ENCODE measurements at regions not wholly inside any gene's neighbourhood (a gene's known extent, or its start where the extent isn't known, plus 50 kb on each side); places are given as distances from the start of the nearest gene placed in this dataset.
A peak's percentile ranks its signal among the peaks of the same experiment; 100 is the strongest.
"Not testable (repeated sequence)": the region's sequence is repeated elsewhere in the genome, so short reads cannot be mapped to it uniquely, and the experiment has no call there.

DNA sequence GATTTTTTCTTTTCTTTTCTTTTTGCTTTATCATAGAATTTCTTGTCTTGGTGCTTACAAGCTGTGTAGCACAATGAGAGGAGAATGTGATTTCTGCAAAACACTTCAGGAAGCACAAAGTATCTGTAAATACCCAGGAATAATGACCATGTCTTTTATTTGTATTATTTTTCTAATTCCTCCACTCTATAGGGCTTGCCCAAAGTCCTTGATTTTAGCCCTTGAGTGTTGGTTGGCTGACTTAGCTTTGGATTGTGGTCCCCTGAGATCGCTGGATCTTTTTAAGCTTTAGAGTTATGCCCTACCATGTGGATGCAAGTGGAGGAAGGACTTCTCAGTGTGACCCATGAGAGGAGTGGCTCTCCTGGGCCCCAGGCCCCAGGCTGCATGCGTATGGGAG, 52.2 kb downstream of the HOXC4 start:
- H3K4me3 ChIP-seq (ENCODE audit: insufficient read depth, low read depth, low read length); H3K36me3 ChIP-seq (replicated peaks; ENCODE audit: control insufficient read depth, insufficient read depth, low read length); DNase-seq: not testable (repeated sequence)
- peaks cover 51% of the 10 kb centered on the region for H3K27me3 ChIP-seq (ENCODE audit: control insufficient read depth, insufficient read depth, low read length)

DNA sequence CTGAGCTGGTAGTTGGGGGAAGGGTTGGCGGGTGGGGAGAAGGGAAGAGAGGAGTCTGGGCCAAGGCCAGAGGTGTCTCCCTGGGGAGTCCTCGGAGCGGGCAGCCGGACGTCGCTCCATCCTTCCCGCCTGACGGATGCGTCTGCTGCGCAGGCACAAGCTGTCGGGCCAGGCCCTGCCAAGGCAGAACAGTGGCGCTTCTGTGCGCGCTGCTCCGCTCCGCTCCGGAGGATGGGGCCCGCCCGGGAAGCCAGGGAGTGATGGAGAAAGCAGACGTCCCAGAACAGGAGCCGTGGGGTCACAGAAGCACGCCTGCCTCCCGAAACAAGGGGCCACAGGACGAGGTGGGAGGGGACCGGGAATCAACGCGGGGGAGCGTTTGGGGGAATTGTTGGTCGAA, 52.6 kb downstream of the HOXC4 start:
- peaks cover 48% of the 10 kb centered on the region for H3K27me3 ChIP-seq (ENCODE audit: control insufficient read depth, insufficient read depth, low read length)
- H3K4me3 ChIP-seq (ENCODE audit: insufficient read depth, low read depth, low read length), result not testable (repeated sequence)

DNA sequence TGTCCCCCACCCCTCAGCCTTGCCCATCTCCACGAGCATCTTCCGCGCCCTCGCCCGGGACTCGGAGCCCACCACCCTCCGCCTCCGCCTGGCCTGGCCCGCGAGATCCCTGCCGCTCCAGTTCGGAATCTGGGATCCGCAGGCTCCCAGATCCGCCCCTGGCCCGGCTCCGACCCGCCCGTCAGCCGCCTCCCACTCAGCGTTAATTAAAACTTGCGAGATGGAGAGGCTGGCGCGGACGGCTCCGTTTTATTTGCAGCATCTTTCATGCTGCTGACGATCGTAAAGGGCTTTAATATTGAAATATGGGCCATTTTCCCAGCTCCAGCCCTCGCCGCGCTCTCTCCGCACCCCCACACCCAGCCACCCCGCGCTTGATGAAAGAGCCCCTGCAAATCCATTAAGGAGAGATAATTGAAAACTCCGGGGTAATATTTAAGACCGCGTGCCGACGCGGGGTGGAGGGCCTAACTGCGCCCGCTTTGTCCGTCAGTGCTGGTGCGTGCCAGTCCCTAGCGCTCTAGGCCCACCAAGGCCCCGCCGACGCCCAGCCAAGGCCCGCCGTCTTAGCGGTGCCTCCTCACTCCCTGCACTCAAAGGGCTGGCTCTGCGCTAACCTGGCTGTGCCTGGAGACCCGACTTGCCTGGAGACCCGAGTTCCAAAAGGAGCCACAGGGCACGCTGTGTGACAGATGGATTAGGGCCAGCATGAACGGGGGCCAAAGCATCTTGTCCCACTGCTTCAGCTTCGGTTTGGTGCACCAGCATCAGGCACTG, 53.4 kb downstream of the HOXC4 start:
- H3K27me3 ChIP-seq (ENCODE audit: control insufficient read depth, insufficient read depth, low read length), result peaks cover 43% of the 10 kb centered on the region
- peak; percentile 57 for DNase-seq
- not testable (repeated sequence) for H3K4me3 ChIP-seq (ENCODE audit: insufficient read depth, low read depth, low read length); H3K36me3 ChIP-seq (replicated peaks; ENCODE audit: control insufficient read depth, insufficient read depth, low read length)

More for the DNA sequence above, 52.6 kb downstream of the HOXC4 start:
- not testable (repeated sequence) for H3K36me3 ChIP-seq (replicated peaks; ENCODE audit: control insufficient read depth, insufficient read depth, low read length)
- peak; percentile 54 for DNase-seq

DNA sequence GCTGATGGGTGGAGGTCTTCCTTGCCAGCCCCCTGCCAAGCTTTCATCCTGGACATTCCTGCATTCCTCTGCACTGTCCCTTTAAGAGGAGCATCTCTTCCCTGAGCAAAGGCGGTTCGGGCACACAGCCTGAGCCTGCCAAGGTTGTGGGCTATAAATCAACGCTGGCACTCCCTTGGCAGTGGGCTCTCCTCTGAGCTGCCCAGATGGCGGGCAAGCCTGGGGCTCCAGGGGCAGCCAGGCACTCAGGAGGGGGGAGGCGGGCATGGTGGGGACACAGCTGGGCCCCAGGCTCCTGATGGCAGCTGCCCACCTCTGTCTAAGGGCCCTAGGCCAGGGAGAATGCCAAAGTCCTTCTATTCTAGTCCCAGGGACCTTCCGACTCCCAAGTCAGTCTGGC, 58.7 kb downstream of the HOXC4 start:
- DNase-seq; H3K36me3 ChIP-seq (replicated peaks; ENCODE audit: control insufficient read depth, insufficient read depth, low read length); H3K4me3 ChIP-seq (ENCODE audit: insufficient read depth, low read depth, low read length): not testable (repeated sequence)
- H3K27me3 ChIP-seq (ENCODE audit: control insufficient read depth, insufficient read depth, low read length), result peaks cover 29% of the 10 kb centered on the region

- not testable (repeated sequence) for H3K4me3 ChIP-seq (ENCODE audit: insufficient read depth, low read depth, low read length); DNase-seq; H3K36me3 ChIP-seq (replicated peaks; ENCODE audit: control insufficient read depth, insufficient read depth, low read length)
- H3K27me3 ChIP-seq (ENCODE audit: control insufficient read depth, insufficient read depth, low read length), result peaks cover 26% of the 10 kb centered on the region
These were observed 62.4 kb downstream of the HOXC4 start for GRCh38 chr12:54116055-54116454.

DNA sequence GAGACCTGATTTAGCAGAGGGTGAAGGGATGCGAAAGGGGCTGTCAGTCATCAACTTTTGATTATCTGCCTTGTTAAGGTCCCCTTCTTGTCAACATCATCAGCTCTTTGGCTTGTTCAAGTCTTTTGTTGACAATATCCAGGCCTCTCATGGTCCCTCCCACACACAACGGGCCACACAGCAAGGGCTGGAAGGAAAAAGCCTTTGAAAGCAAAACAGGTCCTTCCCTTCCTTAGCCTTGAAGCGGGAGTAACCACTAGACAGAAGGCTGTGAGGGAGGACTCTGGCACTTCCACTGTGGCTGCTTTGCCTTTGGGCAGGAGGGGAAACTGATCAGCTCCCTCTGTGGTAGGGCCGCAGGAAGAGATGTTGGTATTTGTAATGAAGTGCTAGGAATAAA, 63.8 kb downstream of the HOXC4 start:
- H3K27me3 ChIP-seq (ENCODE audit: control insufficient read depth, insufficient read depth, low read length), result peaks cover 37% of the 10 kb centered on the region
- DNase-seq; H3K4me3 ChIP-seq (ENCODE audit: insufficient read depth, low read depth, low read length); H3K36me3 ChIP-seq (replicated peaks; ENCODE audit: control insufficient read depth, insufficient read depth, low read length): not testable (repeated sequence)

DNA sequence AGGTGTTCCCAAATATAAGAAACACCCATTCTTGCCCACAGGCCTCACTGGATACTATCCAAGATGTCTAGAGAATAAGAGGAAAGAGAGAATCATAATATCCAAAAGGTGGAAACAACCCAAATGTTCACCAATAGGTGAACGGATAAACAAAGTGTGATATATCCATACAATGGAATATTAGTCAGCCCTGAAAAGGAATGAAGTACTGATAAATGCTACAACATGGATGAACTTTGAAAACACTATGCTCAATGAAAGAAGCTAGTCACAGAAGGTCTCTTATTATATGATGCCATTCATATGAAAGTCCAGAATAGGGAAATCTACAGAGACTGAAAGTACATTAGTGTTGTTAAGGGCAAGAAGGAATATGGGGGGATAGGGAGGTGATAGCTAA, 65.4 kb downstream of the HOXC4 start:
- H3K27me3 ChIP-seq (ENCODE audit: control insufficient read depth, insufficient read depth, low read length), result peaks cover 51% of the 10 kb centered on the region
- H3K36me3 ChIP-seq (replicated peaks; ENCODE audit: control insufficient read depth, insufficient read depth, low read length); DNase-seq; H3K4me3 ChIP-seq (ENCODE audit: insufficient read depth, low read depth, low read length): not testable (repeated sequence)

GRCh38 chr12:54123981-54124380, 64.8 kb downstream of the SMUG1 start:
- not testable (repeated sequence) for H3K36me3 ChIP-seq (replicated peaks; ENCODE audit: control insufficient read depth, insufficient read depth, low read length); DNase-seq; H3K4me3 ChIP-seq (ENCODE audit: insufficient read depth, low read depth, low read length)
- H3K27me3 ChIP-seq (ENCODE audit: control insufficient read depth, insufficient read depth, low read length), result peaks cover 84% of the 10 kb centered on the region

GRCh38 chr12:54125708-54126028, 63.1 kb downstream of the SMUG1 start:
- not testable (repeated sequence) for DNase-seq; H3K36me3 ChIP-seq (replicated peaks; ENCODE audit: control insufficient read depth, insufficient read depth, low read length)
- H3K4me3 ChIP-seq (ENCODE audit: insufficient read depth, low read depth, low read length), result peak overlapping the region; percentile 39; the same call in 1 of the 2 replicates
- peaks cover 94% of the 10 kb centered on the region for H3K27me3 ChIP-seq (ENCODE audit: control insufficient read depth, insufficient read depth, low read length)

DNA sequence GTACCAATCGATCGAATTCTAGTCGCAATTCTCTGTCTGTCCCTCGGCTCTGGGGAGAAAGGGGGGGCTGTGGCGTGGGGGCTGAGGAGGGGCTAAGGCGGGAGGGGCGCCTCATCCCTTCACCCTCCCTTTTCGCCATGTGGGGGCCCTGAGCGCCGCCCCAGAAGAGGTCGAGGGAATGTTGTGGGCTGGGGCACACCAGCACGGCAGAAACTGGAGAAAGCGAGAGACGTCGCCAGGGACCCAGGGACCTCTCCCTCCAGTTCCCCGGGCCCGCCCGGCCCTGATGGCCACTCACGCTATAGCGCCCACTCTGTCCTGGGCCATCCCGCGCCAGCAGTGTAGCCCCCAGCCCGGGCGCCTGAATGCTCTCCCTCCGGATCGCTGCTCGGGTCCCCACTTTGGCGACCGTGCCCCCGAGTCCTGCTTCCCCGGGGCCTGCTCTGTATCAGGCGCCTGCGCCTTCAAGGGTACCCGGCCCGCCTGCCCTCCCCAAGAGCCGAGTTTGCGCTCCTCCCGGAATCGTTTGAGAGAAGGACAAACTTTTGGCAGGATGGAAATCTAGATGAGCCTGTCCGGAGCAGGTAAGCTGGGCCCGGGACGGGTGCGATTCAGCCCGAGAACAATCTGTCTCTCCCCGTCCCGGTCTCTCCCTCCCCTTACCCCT, 62.6 kb downstream of the SMUG1 start:
- Histone ChIP-seq H3K4me3 (ENCODE audit: insufficient read depth, low read depth, low read length) (peak overlapping the region; percentile 39), H3K27me3 (ENCODE audit: control insufficient read depth, insufficient read depth, low read length) (peaks cover 96% of the 10 kb centered on the region), H3K36me3 (replicated peaks; ENCODE audit: control insufficient read depth, insufficient read depth, low read length) (no peaks in the 10 kb centered on the region)
- peak; percentile 84 for DNase-seq

- peaks cover 95% of the 10 kb centered on the region for H3K27me3 ChIP-seq (ENCODE audit: control insufficient read depth, insufficient read depth, low read length)
These were observed 61.9 kb downstream of the SMUG1 start for GRCh38 chr12:54126696-54127537.

GRCh38 chr12:54127538-54128259, 61.1 kb downstream of the SMUG1 start:
- Histone ChIP-seq H3K36me3 (replicated peaks; ENCODE audit: control insufficient read depth, insufficient read depth, low read length) (no peaks in the 10 kb centered on the region), H3K27me3 (ENCODE audit: control insufficient read depth, insufficient read depth, low read length) (peaks cover 93% of the 10 kb centered on the region), H3K4me3 (ENCODE audit: insufficient read depth, low read depth, low read length) (no peak overlapping the region)
- no peak for DNase-seq

More at GRCh38 chr12:54126696-54127537, 61.9 kb downstream of the SMUG1 start:
- Histone ChIP-seq H3K36me3 (replicated peaks; ENCODE audit: control insufficient read depth, insufficient read depth, low read length) (no peaks in the 10 kb centered on the region), H3K4me3 (ENCODE audit: insufficient read depth, low read depth, low read length) (peak overlapping the region; percentile 6; the same call in 1 of the 2 replicates)
- peak; percentile 91 for DNase-seq

- DNase-seq, result peak; percentile 70
- no peak overlapping the region for H3K4me3 ChIP-seq (ENCODE audit: insufficient read depth, low read depth, low read length)
- H3K36me3 ChIP-seq (replicated peaks; ENCODE audit: control insufficient read depth, insufficient read depth, low read length), result no peaks in the 10 kb centered on the region
- peaks cover 92% of the 10 kb centered on the region for H3K27me3 ChIP-seq (ENCODE audit: control insufficient read depth, insufficient read depth, low read length)
These were observed 60.4 kb downstream of the SMUG1 start for GRCh38 chr12:54128416-54128815.
